HG03095 (cell line): ENCODE measurements at regions not wholly inside any gene's neighbourhood (a gene's known extent, or its start where the extent isn't known, plus 50 kb on each side); places are given as distances from the start of the nearest gene placed in this dataset.

Experiments
- ATAC-seq: cut with Tn5 transposase; IDR thresholded peaks from one replicate; pipeline ENCODE4 v1.9.1; 2021; ENCODE audit warnings: moderate library complexity; ENCODE audit not compliant: unreplicated experiment

GRCh38 chr16:80309178-80309577 is 231.6 kb upstream of the DYNLRB2 start:
- no peak for ATAC-seq

- ATAC-seq: no peak
Observed at GRCh38 chr16:80305410-80305809, 235.4 kb upstream of the DYNLRB2 start.

DNA sequence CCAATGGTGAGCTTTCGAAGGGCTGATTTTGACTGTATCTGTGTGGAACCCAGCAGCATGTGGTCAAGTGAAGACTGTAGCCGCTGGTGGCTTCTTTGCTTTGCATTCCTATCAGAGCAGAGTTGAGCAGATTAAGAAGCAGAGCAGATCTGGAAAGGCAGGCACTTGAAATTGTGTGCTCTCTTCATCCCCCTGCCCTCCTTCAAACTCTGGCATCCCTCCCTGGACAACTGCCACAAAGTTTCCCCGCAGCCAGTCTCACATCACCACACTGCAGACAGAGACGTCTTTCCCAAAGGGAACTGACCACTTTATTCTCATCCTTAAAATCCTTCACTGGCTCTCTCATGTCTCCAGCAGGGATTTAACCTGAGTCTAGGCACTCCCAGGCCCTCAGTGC is 237.1 kb upstream of the DYNLRB2 start:
- no peak for ATAC-seq

DNA sequence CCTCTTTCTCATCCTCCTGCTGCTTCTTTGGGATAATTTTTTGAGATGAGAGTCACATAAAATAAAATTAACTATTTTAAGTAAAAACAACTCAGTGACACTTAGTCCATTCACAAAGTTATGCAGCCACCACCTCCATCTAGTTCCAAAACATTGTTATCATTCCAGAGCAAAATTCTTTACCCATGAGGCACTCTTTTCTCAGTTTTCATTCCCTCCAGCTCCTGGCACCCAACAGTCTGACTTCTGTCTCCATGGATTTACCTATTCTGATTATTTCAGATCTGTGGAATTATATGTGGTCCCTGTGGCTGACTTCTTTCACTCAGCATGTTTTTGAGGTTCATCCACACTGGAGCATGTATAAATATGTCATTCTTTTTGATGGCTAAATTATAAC is 239.9 kb upstream of the DYNLRB2 start:
- ATAC-seq: no peak

- ATAC-seq: no peak
Observed at GRCh38 chr16:80300456-80300855, 240.3 kb upstream of the DYNLRB2 start.

DNA sequence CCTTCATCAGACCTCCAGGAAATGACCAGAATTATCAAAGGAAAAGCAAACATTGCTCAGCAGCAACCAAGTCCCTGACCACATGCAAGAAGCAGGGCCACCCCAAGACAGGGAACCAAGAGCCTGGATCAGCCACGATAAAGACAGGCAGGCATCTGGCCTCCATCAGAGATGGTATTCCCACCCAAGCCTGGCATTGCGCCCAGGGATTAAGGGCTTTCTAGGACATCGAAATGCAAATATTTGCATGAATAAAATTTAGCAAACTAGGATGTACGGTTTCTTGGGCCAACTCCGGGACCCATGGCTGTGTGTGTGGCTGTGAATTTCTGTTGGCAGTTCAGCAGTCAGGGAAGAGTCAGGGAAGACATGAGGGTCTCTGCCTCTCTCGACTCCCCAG is 241.4 kb upstream of the DYNLRB2 start:
- no peak for ATAC-seq

GRCh38 chr16:80298676-80299075 is 242.1 kb upstream of the DYNLRB2 start:
- ATAC-seq: no peak

- ATAC-seq: no peak
Observed at GRCh38 chr16:80296034-80296433, 244.8 kb upstream of the DYNLRB2 start.

DNA sequence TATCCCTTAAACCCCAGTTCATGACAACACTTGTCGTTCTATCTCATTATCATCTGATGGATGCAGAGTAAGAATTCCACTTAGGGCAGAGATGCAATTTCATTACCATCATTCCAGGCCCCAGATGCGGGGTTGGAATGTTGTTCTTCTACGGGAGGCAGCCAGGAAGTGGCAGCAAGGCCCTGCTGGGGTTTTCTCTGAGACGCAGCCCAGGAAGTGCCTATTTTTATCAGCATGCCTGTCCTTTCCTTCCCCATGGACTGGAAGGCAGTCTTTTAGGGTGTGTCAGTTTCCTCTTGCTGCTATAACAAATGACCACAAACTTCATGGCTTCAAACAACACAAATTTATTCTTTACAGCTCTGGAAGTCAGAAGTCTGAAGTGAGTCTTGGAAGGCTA is 246.6 kb upstream of the DYNLRB2 start:
- no peak for ATAC-seq

- ATAC-seq: no peak
Observed at GRCh38 chr16:80288616-80289015, 252.2 kb upstream of the DYNLRB2 start.

GRCh38 chr16:80287674-80288073 is 253.1 kb upstream of the DYNLRB2 start:
- ATAC-seq: no peak

- ATAC-seq: no peak
Observed at GRCh38 chr16:80285104-80285503, 255.7 kb upstream of the DYNLRB2 start.

DNA sequence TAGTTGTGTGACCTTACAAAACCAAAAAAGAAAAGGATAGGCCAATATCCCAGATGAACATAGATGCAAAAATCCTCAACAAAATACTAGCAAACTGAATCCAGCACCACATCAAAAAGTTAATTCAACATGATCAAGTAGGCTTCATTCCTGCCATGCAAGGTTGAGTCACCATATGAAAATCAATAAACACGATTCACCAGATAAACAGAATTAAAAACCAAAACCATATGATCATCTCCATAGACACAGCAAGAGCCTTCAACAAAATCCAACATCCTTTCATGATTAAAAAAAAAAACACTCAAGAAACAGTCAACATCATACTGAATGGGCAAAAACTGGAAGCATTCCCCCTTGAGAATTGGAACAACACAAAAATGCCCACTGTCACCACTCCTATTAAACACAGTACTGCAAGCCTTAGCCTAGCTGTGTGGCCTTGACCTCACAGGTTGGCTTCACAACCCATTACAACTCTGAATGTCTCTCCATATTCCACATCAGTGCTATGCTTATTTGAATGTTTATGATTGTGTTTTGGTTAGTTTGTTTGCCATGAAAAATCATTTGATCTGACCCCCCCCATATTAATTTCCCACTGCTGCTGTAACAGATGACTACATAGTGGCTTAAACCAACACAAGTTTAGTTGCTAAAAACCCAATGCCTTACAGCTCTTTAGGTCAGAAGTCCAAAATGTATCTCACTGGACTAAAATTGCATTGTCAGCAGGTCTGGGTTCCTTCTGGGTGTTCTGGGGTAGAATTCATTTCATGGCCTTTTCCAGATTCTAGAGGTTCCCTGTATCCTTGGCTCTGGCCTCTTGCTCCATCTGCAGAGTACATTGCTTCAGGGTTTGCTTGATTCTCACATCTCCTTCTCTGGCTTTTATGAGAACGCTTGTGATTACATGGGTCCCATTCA is 257.1 kb upstream of the DYNLRB2 start:
- no peak for ATAC-seq

- no peak for ATAC-seq
Observed at GRCh38 chr16:80280557-80280956, 260.2 kb upstream of the DYNLRB2 start.

GRCh38 chr16:80279656-80280055 is 261.1 kb upstream of the DYNLRB2 start:
- ATAC-seq: no peak

DNA sequence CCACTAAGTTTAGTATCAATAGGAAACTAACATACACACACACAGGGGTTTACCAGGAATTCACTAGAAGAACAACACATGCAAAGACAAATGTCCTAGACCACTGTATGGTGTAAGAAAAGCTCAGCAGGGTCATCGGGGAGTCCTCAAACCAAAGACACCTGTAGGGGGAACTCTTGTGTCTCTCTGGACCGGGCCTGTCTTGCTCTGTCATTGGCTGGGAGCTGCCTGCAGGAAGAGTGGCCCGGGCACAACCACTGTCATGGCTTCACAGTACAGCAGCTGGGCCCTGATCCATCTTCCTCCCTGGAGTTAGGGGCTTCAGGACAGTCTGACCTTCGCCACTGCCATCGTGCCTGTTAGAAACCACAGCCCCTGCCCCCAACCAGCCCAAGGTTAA is 263.6 kb upstream of the DYNLRB2 start:
- ATAC-seq: no peak

GRCh38 chr16:80274576-80275191 is 266.1 kb upstream of the DYNLRB2 start:
- ATAC-seq: no peak

- ATAC-seq: no peak
Observed at GRCh38 chr16:80273635-80274538, 266.9 kb upstream of the DYNLRB2 start.

DNA sequence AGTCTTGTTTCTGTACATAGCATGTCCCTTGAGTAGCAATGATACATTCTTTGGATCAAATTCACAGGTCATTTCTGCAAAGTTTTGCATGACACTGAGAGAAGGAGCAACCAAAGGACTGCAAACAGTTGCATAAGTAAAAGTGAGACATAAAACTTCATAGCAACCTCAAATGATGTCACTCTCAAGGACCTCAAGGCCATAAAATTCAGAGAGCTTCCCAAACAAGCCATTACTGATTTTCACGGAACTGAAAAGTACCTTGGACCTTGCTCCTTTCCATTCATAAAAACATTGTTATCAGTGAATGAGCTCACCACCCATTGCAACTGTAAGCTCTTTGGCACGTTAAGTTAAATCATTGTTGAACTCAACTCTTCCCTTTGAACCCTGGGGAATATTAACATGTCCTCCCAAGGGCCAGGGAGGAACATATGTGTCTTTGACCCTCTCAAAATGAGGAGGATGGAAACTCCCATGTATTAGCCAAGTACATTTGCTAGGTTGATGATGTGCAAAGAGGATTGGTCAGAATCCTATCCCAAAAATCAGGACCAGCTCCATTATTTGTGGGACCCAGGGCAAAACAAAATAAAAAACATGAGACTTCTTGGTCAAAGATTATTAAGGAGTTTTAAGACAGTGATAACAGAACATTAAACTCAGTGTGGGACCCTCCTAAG is 275.0 kb upstream of the DYNLRB2 start:
- no peak for ATAC-seq

- no peak for ATAC-seq
Observed at GRCh38 chr16:80263848-80264694, 276.7 kb upstream of the DYNLRB2 start.
